ENCODE measurements at regions not wholly inside any gene's neighbourhood (a gene's known extent, or its start where the extent isn't known, plus 50 kb on each side); places are given as distances from the start of the nearest gene placed in this dataset.
"Not testable (repeated sequence)": the region's sequence is repeated elsewhere in the genome, so short reads cannot be mapped to it uniquely, and the experiment has no call there.

- H3K4me3 ChIP-seq = no peak overlapping the region
- H3K27ac ChIP-seq = no peak overlapping the region
- no peaks in the 10 kb centered on the region for H3K36me3 ChIP-seq
- no peaks in the 10 kb centered on the region for H3K9me3 ChIP-seq (replicated peaks)
- no peak for DNase-seq
- H3K4me1 ChIP-seq = no peaks in the 10 kb centered on the region
- H3K27me3 ChIP-seq = no peaks in the 10 kb centered on the region
These were observed 102.7 kb downstream of the PLXNA1 start for GRCh38 chr3:127085576-127085975.

- H3K27ac ChIP-seq; H3K36me3 ChIP-seq; H3K4me1 ChIP-seq; H3K9me3 ChIP-seq (replicated peaks); DNase-seq; H3K27me3 ChIP-seq; H3K4me3 ChIP-seq: not testable (repeated sequence)
These were observed 103.7 kb downstream of the PLXNA1 start for GRCh38 chr3:127086591-127086990.

DNA sequence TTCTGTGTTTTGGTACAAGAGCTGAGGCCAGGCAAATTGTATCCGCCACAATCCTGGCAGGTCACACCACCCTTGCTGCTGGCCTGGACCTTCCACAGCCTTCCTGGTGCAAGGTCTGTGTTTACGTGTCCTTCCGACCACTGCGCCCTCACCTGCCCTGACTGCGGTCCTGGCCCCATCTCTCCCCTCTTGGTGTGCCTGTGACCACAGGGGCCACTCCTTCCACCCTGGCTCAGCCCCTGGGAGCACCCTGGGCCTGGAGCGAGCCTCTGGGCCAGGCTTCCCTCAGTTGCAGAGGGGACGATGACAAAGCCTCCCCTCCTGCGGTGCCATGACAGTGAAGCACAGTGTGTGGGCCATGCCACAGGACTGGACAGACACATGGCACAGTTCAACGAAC lies 104.5 kb downstream of the PLXNA1 start:
- no peaks in the 10 kb centered on the region; the same call in 1 of the 2 replicates for H3K27me3 ChIP-seq

DNA sequence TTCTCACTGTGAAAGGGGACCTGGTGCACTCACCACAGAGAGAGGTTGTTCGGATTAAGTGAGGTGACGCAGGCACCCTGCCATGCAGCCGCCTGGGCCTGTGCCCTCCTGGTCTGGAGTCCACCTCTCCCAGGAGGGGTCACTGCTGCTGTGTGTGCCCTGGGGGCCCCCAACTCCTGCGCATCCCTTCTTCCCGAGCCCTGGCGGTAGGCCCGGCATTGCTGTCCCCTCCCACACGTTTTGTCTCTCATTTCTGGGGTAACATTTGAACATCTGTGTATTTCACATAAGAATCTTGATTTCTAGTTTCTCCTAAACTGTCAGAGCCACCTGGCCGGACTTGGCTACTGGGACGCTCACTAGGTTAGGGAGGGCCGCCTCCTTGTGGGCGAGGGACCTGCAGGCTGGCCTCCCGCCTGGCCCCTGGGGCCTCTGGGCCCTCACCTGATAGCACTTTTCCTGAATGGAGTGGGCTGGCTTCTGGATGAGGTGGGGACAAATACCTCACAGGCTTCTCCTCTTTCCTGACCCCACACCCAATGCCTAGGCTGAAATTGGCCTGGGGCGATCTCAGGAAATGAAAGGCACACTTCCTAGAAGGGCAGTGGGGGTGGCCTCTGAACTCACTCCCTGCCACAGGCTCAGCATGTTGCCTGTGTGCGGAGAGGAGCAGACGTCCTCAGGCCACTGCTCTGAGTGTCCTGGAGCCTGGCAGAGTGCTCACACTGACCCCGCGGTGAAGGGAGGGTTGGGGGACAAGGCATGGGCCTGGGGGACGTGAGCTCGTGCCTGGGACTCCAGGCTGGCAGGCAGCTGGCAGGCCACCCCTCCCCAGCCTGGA lies 104.2 kb upstream of the PRR23E start:
- H3K9me3 ChIP-seq (replicated peaks) = no peaks in the 10 kb centered on the region
- DNase-seq = no peak
- H3K27me3 ChIP-seq = no peaks in the 10 kb centered on the region; the same call in 1 of the 2 replicates
- no peaks in the 10 kb centered on the region for H3K4me1 ChIP-seq
- no peak overlapping the region for H3K4me3 ChIP-seq
- no peaks in the 10 kb centered on the region for H3K36me3 ChIP-seq
- no peak overlapping the region for H3K27ac ChIP-seq

More for the DNA sequence above, 104.5 kb downstream of the PLXNA1 start:
- H3K27ac ChIP-seq = no peak overlapping the region
- no peak for DNase-seq
- H3K4me1 ChIP-seq = no peaks in the 10 kb centered on the region
- H3K9me3 ChIP-seq (replicated peaks) = no peaks in the 10 kb centered on the region
- no peak overlapping the region for H3K4me3 ChIP-seq
- no peaks in the 10 kb centered on the region for H3K36me3 ChIP-seq

- Histone ChIP-seq H3K27me3 (no peaks in the 10 kb centered on the region; the same call in 1 of the 2 replicates), H3K9me3 (replicated peaks) (no peaks in the 10 kb centered on the region), H3K27ac (no peak overlapping the region), H3K4me1 (no peaks in the 10 kb centered on the region), H3K36me3 (no peaks in the 10 kb centered on the region), H3K4me3 (no peak overlapping the region)
- DNase-seq = peak in 1 of 2 experiments; percentile 11
These were observed 103.3 kb upstream of the PRR23E start for GRCh38 chr3:127089486-127090145.

DNA sequence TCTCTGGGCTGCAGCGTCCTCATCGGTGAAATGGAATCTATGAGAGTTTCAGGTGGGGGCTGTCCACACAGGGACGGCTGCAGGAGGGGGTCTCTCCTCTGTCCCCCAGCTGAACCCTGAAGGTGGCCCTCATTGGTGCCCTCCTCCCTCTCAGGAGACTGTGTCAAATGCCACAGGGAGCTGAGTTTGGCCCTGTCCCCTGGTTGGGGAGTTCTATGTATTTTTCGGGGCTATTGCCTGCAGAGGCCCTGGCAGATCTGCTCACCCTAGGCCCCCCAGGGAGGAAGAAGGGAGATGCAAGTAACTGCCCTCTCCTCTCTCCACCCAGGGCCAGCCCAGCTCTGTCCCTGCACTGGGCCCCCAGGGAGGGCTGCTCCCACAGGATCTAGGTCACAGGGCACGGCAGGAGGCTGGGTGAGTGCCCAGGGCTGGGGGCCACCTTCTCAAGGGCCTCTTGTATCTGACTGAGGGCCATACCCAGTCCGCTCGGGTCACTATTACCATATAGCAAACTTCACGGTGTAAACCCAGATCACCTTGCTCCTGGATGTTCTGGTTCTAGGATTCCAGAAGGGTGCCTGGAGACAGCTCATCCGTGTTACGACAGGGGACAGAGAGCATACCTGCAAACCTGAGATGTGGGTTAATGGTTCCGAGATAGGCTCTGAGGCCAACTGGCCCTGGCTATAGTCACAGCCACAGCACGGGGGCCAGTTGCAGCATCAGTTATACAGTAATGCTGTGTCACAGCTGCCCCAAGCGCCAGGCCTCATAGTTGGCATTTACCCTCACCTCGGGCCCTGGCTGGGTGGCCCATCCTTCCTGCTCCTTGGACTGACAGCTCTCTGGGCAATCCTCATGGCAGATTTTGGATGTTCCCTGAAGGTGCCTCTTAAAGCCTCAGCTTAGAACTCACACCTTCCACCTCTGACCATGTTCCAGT lies 102.4 kb upstream of the PRR23E start:
- H3K36me3 ChIP-seq = no peaks in the 10 kb centered on the region
- H3K27ac ChIP-seq = no peak overlapping the region
- H3K9me3 ChIP-seq (replicated peaks) = 0 out of 2 replicates have a peak, but pooled peaks cover 2% of the 10 kb centered on the region
- H3K27me3 ChIP-seq = no peaks in the 10 kb centered on the region; the same call in 1 of the 2 replicates
- no peaks in the 10 kb centered on the region for H3K4me1 ChIP-seq
- no peak for DNase-seq
- H3K4me3 ChIP-seq = no peak overlapping the region

GRCh38 chr3:127091376-127091775 lies 101.6 kb upstream of the PRR23E start:
- Histone ChIP-seq H3K4me3 (no peak overlapping the region), H3K27ac (no peak overlapping the region), H3K4me1 (no peaks in the 10 kb centered on the region), H3K27me3 (no peaks in the 10 kb centered on the region; the same call in 1 of the 2 replicates), H3K36me3 (no peaks in the 10 kb centered on the region), H3K9me3 (replicated peaks) (0 out of 2 replicates have a peak, but pooled peaks cover 3% of the 10 kb centered on the region)
- no peak for DNase-seq

- H3K4me1 ChIP-seq = no peaks in the 10 kb centered on the region
- no peak for DNase-seq
- no peak overlapping the region for H3K4me3 ChIP-seq
- no peaks in the 10 kb centered on the region for H3K36me3 ChIP-seq
- H3K27me3 ChIP-seq = no peaks in the 10 kb centered on the region; the same call in 1 of the 2 replicates
- 0 out of 2 replicates have a peak, but pooled peaks cover 3% of the 10 kb centered on the region for H3K9me3 ChIP-seq (replicated peaks)
- H3K27ac ChIP-seq = no peak overlapping the region
These were observed 100.6 kb upstream of the PRR23E start for GRCh38 chr3:127092368-127092767.

GRCh38 chr3:127092776-127093175 lies 100.2 kb upstream of the PRR23E start:
- Histone ChIP-seq H3K36me3 (no peaks in the 10 kb centered on the region), H3K9me3 (replicated peaks) (0 out of 2 replicates have a peak, but pooled peaks cover 3% of the 10 kb centered on the region), H3K27ac (no peak overlapping the region), H3K4me3 (no peak overlapping the region), H3K27me3 (no peaks in the 10 kb centered on the region; the same call in 1 of the 2 replicates), H3K4me1 (no peaks in the 10 kb centered on the region)
- peak in 1 of 2 experiments; percentile 9 for DNase-seq

GRCh38 chr3:127093312-127093711 lies 99.6 kb upstream of the PRR23E start:
- H3K4me1 ChIP-seq = no peaks in the 10 kb centered on the region
- no peaks in the 10 kb centered on the region; the same call in 1 of the 2 replicates for H3K27me3 ChIP-seq
- 0 out of 2 replicates have a peak, but pooled peaks cover 3% of the 10 kb centered on the region for H3K9me3 ChIP-seq (replicated peaks)
- no peak overlapping the region for H3K27ac ChIP-seq
- H3K4me3 ChIP-seq = no peak overlapping the region
- peak in 1 of 2 experiments; percentile 16 for DNase-seq
- no peaks in the 10 kb centered on the region for H3K36me3 ChIP-seq

GRCh38 chr3:127095774-127096173 lies 97.2 kb upstream of the PRR23E start:
- H3K9me3 ChIP-seq (replicated peaks) = 0 out of 2 replicates have a peak, but pooled peaks cover 3% of the 10 kb centered on the region
- no peak overlapping the region for H3K4me3 ChIP-seq
- DNase-seq = no peak
- no peaks in the 10 kb centered on the region for H3K36me3 ChIP-seq
- H3K4me1 ChIP-seq = no peaks in the 10 kb centered on the region
- H3K27ac ChIP-seq = no peak overlapping the region
- H3K27me3 ChIP-seq = no peaks in the 10 kb centered on the region; the same call in 1 of the 2 replicates

DNA sequence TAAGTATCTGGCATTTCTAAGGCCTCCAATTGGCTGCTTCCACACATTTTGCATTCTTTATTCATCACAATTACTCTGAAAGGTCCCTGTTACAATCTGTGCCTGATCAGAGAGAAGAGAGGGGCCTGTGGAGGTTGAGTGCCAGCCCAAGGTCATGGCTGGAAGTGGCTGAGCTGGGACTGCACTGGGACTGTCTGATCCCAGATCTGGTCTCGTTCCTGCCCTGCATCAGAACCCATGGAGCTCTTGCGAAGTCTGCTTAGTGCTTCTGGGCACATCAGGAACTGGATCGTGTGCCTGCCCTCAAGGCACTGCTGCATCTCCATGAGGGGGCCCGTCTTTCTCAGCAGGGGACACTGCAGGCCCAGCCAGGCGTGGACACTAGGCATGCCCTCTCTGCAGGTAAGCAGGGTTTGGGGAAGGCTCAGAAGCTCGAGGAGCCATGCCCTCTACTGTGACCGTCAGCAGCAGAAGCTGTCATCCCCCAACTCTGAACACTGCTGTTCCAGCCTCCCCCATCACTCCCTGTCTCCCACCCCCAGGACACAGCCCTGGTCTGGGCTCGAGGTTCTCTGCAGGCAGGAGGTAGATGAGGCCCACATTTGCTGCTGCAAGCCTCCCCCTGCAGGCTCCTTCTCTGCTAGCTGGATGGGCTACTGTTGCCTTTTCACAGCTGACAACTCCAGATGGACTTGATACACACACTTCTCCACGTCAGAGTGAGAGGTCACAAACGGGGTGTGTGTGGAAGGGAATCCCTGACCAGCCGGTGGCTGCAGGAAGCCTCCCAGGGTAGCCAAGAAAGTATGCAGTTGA lies 96.5 kb upstream of the PRR23E start:
- no peaks in the 10 kb centered on the region for H3K36me3 ChIP-seq
- H3K4me1 ChIP-seq = no peaks in the 10 kb centered on the region
- H3K4me3 ChIP-seq = no peak overlapping the region
- H3K9me3 ChIP-seq (replicated peaks) = 0 out of 2 replicates have a peak, but pooled peaks cover 3% of the 10 kb centered on the region
- no peaks in the 10 kb centered on the region for H3K27me3 ChIP-seq
- DNase-seq = no peak
- no peak overlapping the region for H3K27ac ChIP-seq

DNA sequence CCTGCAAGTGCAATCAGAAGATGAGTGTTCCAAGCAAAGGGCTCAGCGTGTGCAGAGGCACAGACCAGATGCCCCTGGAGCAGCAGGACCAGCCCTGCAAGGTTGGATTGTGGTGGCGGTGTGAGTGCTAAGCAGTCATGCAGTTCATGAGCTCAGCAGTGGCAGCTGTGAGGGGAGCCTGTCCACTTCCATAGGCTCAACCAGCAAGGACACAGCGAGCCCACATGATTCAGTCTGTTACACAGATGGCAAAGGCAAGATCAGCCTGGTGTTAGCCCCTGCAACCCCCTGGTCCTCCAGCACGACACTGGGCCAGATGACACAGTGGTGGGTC lies 95.9 kb upstream of the PRR23E start:
- no peaks in the 10 kb centered on the region for H3K27me3 ChIP-seq
- no peak overlapping the region for H3K4me3 ChIP-seq
- 0 out of 2 replicates have a peak, but pooled peaks cover 3% of the 10 kb centered on the region for H3K9me3 ChIP-seq (replicated peaks)
- H3K36me3 ChIP-seq = no peaks in the 10 kb centered on the region
- no peaks in the 10 kb centered on the region for H3K4me1 ChIP-seq
- H3K27ac ChIP-seq = no peak overlapping the region
- DNase-seq = no peak

DNA sequence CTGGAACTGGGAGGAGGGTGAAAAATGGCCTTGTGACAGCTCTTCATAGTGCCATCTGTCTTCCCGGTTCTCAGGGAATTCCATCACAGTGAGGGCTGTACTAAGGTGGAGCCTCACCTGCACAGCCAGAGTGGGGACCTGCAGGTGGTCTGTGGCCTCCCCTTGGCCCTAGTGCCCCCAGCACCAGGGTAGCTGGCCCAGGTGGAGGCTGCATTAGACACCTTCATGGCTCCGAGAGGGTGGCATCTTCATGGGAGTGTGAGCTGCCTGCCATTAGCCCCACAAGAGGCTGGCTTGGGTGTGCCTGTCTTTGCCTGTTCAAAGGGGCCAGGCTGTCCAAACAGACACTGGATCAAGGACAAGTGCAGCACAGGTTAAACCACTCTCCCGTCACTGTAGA lies 95.5 kb upstream of the PRR23E start:
- H3K27me3 ChIP-seq = no peaks in the 10 kb centered on the region
- H3K27ac ChIP-seq = no peak overlapping the region
- H3K9me3 ChIP-seq (replicated peaks) = 0 out of 2 replicates have a peak, but pooled peaks cover 3% of the 10 kb centered on the region
- H3K4me1 ChIP-seq = no peaks in the 10 kb centered on the region
- H3K36me3 ChIP-seq = no peaks in the 10 kb centered on the region
- DNase-seq = no peak
- no peak overlapping the region for H3K4me3 ChIP-seq

All from SJCRH30 (cell line).